OCI-LY1 (cell line): ENCODE measurements at regions not wholly inside any gene's neighbourhood (a gene's known extent, or its start where the extent isn't known, plus 50 kb on each side); places are given as distances from the start of the nearest gene placed in this dataset.

Experiments used
- H2AFZ ChIP-seq: fragments of 200-600 bp; sonication (generic), shearing (Covaris generic); 2 replicates; pipeline ENCODE4 v1.6.0; 2014; ENCODE audit warnings: antibody characterized with exemption, mild to moderate bottlenecking, low read length
- H3F3A ChIP-seq: fragments of 200-600 bp; sonication (generic), shearing (Covaris generic); 2 replicates; pipeline ENCODE4 v1.6.0; 2014; ENCODE audit warnings: mild to moderate bottlenecking, antibody characterized with exemption, low read length, moderate library complexity; ENCODE audit not compliant: insufficient read depth
- H3K27ac ChIP-seq: fragments of 200-600 bp; sonication (generic); 2 replicates; pipeline ENCODE4 v1.5.1; 2014; ENCODE audit warnings: low read length, mixed run types, mild to moderate bottlenecking, low read depth; ENCODE audit not compliant: poor library complexity, severe bottlenecking
- H3K27me3 ChIP-seq: fragments of 200-600 bp; sonication (generic); 2 replicates; pipeline ENCODE4 v1.6.0; 2014; ENCODE audit warnings: antibody characterized with exemption, mild to moderate bottlenecking, low read length, moderate library complexity; ENCODE audit not compliant: insufficient read depth
- H3K36me3 ChIP-seq: fragments of 200-600 bp; sonication (generic); 2 replicates; pipeline ENCODE4 v1.6.1; 2014; ENCODE audit warnings: mild to moderate bottlenecking, antibody characterized with exemption, low read length, moderate library complexity, mixed read lengths; ENCODE audit not compliant: insufficient read depth
- H3K4me1 ChIP-seq: fragments of 200-600 bp; sonication (generic); 2 replicates; pipeline ENCODE4 v1.5.1; 2014; ENCODE audit warnings: mild to moderate bottlenecking, low read length, moderate library complexity; ENCODE audit not compliant: insufficient read depth, severe bottlenecking
- H3K4me2 ChIP-seq: fragments of 200-600 bp; sonication (generic), shearing (Covaris generic); 2 replicates; pipeline ENCODE4 v1.6.1; 2014; ENCODE audit warnings: low read length
- H3K4me3 ChIP-seq: fragments of 200-600 bp; sonication (generic); 2 replicates; pipeline ENCODE4 v1.5.1; 2014; ENCODE audit warnings: low read length, low read depth, mild to moderate bottlenecking, mixed read lengths; ENCODE audit not compliant: poor library complexity, severe bottlenecking
- H3K79me2 ChIP-seq: fragments of 200-600 bp; shearing (Covaris generic); 2 replicates; pipeline ENCODE4 v1.6.1; 2016; ENCODE audit warnings: mixed run types, low read length, mixed read lengths; ENCODE audit not compliant: insufficient read depth
- H3K9ac ChIP-seq: fragments of 200-600 bp; sonication (generic), shearing (Covaris generic); 2 replicates; pipeline ENCODE4 v1.6.1; 2014; ENCODE audit warnings: mild to moderate bottlenecking, low read length, mixed read lengths
- H3K9me2 ChIP-seq: fragments of 200-600 bp; sonication (generic), shearing (Covaris generic); 2 replicates; pipeline ENCODE4 v1.6.1; 2014; ENCODE audit warnings: low read depth, mild to moderate bottlenecking, low read length, mixed read lengths
- H3K9me3 ChIP-seq: fragments of 200-600 bp; shearing (Covaris generic); 2 replicates; pipeline ENCODE4 v1.6.1; 2014; ENCODE audit warnings: low read length, mixed read lengths
- H4K20me1 ChIP-seq: fragments of 200-600 bp; sonication (generic), shearing (Covaris generic); 2 replicates; pipeline ENCODE4 v1.6.0; 2016; ENCODE audit warnings: mild to moderate bottlenecking, low read length; ENCODE audit not compliant: insufficient read depth
- CTCF ChIP-seq: fragments of 200-600 bp; sonication (generic), shearing (Covaris generic); IDR thresholded peaks from 2 replicates; pipeline ENCODE4 v1.5.1; 2017; ENCODE audit warnings: mild to moderate bottlenecking, antibody characterized with exemption, low read length, moderate library complexity, mixed read lengths
- EZH2 ChIP-seq: fragments of 200-600 bp; sonication (generic), shearing (Covaris generic); IDR thresholded peaks from 2 replicates; pipeline ENCODE4 v1.8.0; 2017; ENCODE audit warnings: borderline replicate concordance, mixed run types, mild to moderate bottlenecking, antibody characterized with exemption, low read length, moderate library complexity, mixed read lengths

GRCh38 chr7:94276027-94276426, 118.7 kb upstream of the COL1A2 start:
- Histone ChIP-seq H3F3A (no peaks in the 10 kb centered on the region), H3K36me3 (no peaks in the 10 kb centered on the region), H4K20me1 (no peaks in the 10 kb centered on the region), H3K9ac (no peak overlapping the region), H3K4me2 (no peak overlapping the region), H3K4me3 (no peak overlapping the region), H3K4me1 (no peaks in the 10 kb centered on the region), H2AFZ (no peak overlapping the region), H3K9me3 (no peaks in the 10 kb centered on the region), H3K27ac (no peak overlapping the region), H3K27me3 (no peaks in the 10 kb centered on the region), H3K79me2 (no peaks in the 10 kb centered on the region), H3K9me2 (no peaks in the 10 kb centered on the region)
- TF ChIP-seq EZH2 (no peak), CTCF (no peak)

GRCh38 chr7:94276795-94277194, 117.9 kb upstream of the COL1A2 start:
- Histone ChIP-seq H3K4me3 (no peak overlapping the region), H3K79me2 (no peaks in the 10 kb centered on the region), H4K20me1 (no peaks in the 10 kb centered on the region), H3K4me2 (no peak overlapping the region), H3K9me3 (no peaks in the 10 kb centered on the region), H2AFZ (no peak overlapping the region), H3K9me2 (no peaks in the 10 kb centered on the region), H3K4me1 (no peaks in the 10 kb centered on the region), H3K9ac (no peak overlapping the region), H3K27me3 (no peaks in the 10 kb centered on the region), H3K27ac (no peak overlapping the region), H3K36me3 (no peaks in the 10 kb centered on the region), H3F3A (no peaks in the 10 kb centered on the region)
- TF ChIP-seq EZH2 (no peak), CTCF (peak; percentile 72)

- H3K79me2 ChIP-seq: no peaks in the 10 kb centered on the region
- H3K36me3 ChIP-seq: no peaks in the 10 kb centered on the region
- no peak overlapping the region for H3K9ac ChIP-seq
- H3K4me1 ChIP-seq: no peaks in the 10 kb centered on the region
- no peaks in the 10 kb centered on the region for H3K27me3 ChIP-seq
- H3K9me3 ChIP-seq: no peaks in the 10 kb centered on the region
- no peaks in the 10 kb centered on the region for H3F3A ChIP-seq
- no peak overlapping the region for H2AFZ ChIP-seq
- no peak for TF ChIP-seq EZH2
- no peak for TF ChIP-seq CTCF
- no peaks in the 10 kb centered on the region for H3K9me2 ChIP-seq
- H3K4me3 ChIP-seq: no peak overlapping the region
- H3K27ac ChIP-seq: no peak overlapping the region
- no peaks in the 10 kb centered on the region for H4K20me1 ChIP-seq
- no peak overlapping the region for H3K4me2 ChIP-seq
Observed at GRCh38 chr7:94277236-94277635, 117.5 kb upstream of the COL1A2 start.
